NCI-H146 treated with DMSO at 0.1 percent for 48 hours (cell line): ENCODE measurements at regions not wholly inside any gene's neighbourhood (a gene's known extent, or its start where the extent isn't known, plus 50 kb on each side); places are given as distances from the start of the nearest gene placed in this dataset.

ENCODE experiments used
- DNase-seq: peaks from one replicate; lab custom pipeline; 2025; ENCODE audit not compliant: unreplicated experiment; lab: John Stamatoyannopoulos, UW

DNA sequence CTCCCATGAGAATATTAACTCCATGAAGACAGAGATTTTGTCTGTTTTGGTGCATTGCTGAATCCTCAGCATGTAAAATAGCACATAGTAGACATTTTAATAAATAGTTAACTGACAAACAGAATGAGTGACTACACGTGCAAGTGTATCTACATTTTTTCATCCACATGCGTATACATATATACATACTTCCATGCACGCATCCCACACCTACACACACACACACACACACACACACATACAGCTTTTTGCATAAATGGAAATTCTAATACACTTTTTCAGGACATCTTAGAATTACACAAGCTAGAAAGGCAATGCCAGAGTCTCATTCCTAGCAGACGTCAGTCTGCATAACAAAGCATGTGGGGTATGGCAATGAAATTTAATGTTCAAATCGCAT is 139.7 kb upstream of the LRFN2 start:
- DNase-seq, result no peak

DNA sequence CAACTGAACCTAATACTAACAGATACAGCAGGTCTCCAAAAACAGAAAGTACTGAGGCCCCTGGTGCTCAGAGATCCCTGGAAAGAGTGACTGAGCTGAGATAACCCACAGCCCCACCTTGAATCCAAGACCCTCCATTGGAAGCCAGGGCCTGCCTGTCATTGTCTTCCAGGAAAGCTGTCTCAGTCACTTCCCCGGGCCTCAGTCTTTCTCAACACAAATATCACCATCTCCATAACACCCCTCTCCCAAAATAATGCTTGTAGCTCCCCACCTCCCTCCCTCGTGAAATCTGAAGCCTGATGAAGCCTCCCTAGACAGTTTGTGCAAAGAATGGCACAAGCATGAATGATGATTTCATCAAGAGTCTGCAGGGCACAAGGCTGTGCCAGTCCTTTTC is 138.2 kb upstream of the LRFN2 start:
- DNase-seq, result no peak

DNA sequence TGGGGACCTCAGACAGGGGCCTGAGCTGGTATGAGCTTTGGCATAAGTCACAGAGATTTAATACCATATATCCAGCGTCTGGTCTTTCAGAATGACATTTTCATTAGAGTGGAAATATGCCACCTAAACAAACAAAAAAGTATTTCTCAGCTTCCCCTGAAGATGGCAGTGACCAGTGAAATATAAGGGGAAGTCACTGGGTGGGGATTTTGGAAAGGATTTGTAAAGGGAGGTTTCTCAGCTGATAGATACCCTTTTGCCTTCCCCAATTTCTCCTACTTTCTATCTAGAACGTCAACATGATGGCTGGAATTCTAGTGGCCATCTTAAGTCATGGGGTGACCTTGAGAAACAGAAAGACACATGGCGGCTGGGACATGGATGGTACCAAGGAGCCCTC is 137.7 kb upstream of the LRFN2 start:
- DNase-seq, result no peak

DNA sequence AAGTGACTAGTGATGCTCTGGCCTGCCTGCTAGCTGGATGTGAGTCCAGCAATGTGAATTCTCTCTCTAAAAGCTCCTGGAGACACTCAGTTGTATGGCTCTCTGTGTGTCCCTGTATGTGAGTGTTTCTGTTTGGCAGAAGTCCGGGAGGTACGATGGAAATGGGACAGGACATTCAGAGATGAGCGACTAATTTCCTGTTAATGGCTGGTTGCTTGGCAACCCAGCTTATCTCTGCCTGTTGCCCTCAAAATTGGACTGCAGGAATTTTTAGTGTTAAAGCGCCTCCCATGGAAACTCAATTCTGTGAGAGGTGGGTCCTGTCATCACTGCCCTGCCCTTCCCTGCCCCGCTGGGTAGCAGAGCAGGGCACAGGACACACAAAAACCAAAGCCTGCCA is 136.8 kb upstream of the LRFN2 start:
- DNase-seq, result no peak

DNA sequence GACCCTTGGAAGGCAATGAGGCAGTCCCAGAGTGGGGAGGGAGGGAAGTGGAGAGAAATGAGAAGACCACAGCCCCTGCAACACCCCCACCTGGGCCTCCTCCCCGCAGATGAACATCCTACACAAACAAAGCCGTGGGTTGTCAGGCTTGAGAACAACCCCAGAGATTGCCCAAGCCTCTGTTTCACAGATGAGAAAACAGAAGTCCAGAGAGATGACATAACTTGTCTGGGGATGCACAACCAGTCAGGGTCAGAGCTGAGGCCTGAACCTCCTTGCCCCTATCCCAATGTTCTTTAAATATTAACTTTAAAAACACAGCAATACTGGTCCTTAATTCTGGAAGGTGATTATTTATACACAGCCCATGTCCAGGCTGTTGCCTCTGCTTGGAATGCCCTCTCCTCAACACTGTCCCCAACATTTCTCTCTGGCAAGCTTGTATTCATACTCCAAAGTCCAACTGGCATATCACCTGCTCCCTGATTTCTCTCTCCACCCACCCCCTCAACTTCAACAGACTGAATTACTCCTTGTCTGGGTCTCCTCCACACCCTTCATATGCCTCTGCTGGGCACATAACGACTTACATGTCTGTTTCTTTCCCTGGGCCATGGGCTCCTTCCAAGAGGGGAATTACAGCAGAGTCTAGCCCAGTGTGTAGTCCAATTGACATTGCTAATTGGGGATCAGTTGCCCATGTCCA is 135.5 kb upstream of the LRFN2 start:
- no peak for DNase-seq

DNA sequence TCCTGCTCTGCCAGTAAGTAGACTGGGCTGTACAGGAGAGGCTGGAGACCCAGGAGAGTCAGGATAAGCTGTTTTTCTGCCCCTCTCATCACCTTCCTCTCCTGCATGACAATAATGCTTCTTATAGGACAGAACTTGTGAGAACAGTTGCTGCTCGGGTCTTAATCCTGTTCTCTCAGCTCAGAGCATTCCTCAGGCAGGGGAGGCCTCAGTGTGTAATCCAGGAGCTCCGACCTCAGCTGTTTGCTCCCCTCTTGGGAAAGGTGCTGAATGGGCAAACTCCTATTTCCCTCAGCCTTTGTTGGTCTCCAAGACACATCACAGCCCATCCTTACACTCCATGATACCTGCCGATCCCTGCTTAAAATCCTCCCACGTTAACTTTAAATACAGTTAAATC is 134.9 kb upstream of the LRFN2 start:
- DNase-seq, result no peak

DNA sequence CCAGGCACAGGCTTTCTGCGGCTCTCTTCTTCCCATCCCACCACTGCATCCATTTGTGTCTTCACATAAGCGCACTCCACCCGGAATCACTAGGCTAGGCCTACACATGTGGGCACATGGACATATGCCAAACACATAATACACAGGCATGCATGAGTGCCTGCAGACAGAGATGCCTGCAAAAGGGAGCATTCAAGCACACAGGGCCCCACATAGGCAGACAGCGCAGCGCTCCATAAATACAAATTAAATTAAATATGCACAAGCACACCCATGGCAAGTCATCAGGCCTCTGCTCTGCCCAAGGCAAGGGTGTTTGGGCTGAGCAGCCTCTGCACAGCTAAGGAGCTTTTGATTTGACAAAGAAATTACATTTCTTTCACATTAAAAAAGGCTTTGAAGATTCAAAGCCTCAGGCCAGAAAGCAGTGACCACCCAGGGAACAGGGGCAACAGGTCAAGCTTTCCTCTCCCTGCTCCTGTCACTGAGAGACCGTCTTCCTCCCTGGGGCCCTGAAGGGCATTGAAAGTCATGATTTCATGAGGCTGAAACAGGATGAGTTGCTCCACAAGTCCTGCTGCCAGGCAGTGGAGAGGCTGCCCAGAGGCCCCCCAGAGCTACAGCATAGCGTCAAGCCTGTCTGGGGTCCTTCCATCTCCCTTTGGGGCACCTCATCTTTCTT is 134.2 kb upstream of the LRFN2 start:
- no peak for DNase-seq

DNA sequence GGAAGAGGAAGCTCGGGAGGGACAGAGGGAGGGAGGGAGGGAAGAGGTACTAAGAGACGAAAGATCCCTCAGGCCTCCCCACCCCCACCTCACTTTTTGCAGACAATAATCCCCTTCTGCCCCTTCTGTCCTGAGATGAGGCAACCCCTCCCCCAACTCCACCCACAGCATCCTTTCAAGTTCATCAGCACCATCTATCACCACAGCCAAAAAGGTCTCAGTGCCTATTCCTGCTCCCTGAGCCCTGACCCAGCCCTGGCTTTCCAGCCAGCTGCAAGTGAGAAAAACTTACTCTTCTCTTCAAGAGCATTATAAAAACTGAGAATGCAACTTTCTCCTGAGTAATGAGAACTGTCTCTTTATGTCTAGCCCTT is 133.2 kb upstream of the LRFN2 start:
- DNase-seq, result no peak

DNA sequence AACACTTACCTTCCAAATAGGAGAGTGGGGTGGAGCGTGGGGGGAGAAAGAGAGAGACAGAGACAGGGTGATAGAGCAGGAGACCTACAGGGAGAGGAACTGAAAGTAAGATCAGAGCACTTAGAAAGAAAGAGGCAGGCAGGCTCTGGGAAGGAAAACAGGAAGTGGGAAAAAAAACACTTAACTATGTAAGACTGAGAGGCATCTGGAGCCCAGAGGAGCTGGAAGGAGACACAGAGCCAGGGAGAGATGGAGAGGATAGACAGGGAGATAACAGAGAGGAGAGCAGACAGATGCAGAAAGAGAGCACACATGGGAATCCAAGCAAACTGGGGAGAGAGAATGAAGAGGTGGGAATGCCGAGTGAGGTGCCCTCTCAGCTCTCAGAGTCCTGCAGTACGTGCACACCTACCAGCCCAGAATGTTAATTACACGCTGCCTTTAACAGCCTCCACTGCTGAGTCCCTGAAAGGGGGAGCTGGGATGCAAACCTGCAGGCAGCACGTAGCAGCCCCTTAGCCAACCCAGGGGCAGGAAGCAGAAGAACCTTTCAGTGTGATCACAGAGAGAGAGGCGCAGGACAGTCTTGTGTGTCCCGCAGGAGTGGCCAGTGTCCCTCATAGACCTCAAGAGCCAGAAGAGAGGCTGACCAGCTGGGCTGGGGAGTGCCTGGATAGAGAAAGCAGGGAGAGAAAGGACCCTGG is 132.7 kb upstream of the LRFN2 start:
- DNase-seq, result peak; percentile 41

DNA sequence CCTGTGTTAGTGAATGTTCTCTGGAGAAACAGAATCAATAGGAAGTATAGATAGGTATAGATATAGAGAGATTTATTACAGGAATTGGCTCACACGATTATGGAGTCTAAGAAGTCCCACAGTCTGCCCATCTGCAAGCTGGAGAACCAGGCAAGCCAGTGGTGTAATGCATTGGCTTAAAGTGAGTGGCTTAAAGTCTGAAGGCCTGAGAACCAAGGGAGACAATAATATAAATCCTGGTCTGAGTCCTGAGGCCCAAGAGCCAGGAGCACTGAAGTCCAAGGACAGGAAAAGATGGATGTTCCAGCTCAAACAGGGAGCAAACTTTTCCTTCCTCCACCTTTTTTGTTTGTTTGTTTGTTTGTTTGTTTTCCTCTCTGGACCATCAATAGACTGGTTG is 131.2 kb upstream of the LRFN2 start:
- DNase-seq, result no peak

DNA sequence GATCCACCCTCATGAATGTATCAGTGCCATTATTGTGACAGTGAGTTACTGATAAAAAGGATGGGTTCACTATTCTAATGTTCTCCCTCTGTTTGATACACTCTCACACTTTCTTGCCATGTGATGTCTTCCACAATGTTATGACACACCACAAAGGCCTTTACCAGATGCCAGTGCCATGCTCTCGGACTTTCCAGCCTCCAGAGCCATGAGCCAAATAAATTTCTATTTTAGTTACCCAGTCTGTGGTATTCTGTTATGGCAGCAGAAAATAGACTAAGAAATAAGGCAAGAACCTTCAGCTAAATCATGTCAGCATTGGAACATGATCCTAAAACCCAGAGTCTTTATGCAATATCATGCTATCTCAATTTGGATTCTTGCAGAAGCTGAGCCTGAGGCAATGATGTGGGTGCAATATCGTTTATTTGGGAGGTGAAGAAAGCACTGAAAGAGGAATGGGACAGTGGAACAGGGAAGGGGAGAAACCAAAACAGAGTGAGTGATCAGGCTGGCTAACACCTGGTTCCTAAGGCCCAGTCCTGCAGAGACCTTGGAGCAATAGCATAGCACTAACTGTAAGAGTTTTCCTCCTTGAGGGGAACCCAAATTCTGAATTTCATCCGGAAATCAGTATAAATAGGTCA is 130.4 kb upstream of the LRFN2 start:
- no peak for DNase-seq

DNA sequence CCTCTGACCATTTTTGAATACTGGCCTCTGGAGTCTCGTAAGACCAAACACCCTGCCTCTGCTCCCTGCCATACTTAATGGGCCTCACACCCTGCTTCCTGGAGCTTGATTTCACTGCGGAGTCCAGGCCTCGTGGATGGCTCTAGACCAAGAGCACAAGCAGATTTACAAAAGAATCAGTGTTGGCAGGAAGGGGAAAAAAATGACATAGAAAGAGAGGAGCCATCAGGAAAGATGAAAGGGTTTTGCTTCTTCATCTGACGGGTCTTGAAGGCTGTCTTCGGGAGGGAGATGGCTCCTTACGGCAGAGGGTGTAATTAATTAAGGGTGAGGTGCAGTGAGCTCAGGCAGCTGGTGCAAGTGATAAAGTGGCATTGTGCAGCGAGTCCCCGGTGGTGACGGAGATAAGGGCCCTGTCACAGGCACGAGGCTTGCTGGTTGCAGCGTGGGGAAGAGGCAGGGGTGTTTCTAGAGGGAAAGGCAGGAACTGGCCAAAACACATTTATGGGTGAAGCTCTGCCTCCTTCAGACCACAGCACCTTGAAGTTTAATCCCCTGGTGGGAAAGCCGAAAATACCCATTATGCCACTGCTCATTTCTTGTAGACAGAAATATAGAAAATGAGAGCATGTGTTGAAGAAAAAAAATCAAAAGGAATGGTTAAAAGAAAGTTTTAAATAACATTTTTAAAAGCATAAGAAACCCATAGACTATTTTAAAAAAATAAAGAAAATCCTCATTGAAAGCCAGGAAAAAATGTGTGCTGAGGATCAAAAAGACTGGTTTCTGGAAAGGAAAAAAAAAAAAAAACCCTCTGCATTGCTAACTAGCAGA is 128.6 kb upstream of the LRFN2 start:
- peak; percentile 80 for DNase-seq

DNA sequence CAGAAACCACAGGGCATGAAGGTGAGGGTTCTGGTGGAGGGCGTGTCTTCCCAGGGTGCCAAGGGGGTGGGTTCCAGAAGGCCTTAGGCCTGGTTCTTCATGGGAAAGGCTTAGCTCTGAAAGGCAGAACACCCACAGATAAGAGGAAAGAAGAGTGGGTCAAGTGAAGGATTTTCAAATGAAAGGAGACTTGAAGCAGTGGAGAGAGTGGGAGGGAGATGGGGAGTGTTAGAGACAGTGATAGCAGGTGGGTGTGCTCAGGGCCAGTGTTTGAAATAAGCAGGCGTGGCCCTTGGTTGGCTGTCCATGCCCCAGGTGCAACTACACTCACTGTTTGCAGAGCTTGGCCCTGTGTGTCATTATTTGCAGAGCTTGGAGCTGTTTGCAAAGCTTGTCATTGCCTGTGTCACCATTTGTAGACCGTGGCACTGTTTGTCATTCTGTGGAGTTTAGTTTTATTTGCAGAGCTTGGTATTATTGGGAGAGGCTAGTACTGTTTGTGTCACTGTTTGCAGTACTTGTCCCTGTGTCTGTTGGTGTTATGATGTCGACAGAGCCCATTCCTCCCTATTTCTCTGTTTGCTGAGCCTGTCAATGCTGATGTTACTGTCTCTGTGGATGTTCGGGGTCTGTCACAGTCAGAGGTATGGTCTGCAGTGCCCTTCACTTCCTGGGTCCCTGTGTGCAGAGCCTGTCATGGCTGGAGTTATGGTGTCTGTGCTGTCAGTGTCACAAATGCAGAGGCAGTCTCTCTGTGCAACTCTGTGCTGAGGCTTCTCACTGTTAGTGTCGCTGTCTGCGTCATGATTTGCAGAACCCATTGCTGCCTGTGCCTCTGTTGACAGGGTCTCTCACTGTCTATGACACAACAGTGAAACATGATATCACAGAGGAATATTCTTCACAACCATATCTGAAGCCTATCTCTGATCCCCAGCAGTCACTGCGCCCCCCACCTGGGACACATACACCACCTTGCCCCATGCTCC is 127.7 kb upstream of the LRFN2 start:
- DNase-seq, result peak; percentile 98

DNA sequence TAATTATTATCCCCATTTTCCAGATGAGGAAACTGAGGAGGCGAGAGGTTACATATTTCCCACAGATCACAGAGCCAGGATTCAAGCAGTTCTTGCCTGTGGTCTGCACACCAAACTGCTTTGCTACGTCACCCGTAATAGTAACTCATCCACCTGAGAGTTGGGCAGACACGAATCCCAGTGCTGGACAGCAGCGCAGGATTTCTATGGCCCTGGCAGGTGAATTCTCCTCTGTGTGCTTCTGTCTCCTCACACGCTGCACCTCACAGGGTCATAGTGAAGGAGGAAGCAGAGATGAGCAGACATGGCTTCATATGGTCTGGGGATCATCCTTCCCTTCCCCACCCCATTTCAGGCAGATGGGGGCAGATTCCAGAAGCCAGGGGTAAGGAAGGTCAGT is 127.0 kb upstream of the LRFN2 start:
- DNase-seq, result no peak

DNA sequence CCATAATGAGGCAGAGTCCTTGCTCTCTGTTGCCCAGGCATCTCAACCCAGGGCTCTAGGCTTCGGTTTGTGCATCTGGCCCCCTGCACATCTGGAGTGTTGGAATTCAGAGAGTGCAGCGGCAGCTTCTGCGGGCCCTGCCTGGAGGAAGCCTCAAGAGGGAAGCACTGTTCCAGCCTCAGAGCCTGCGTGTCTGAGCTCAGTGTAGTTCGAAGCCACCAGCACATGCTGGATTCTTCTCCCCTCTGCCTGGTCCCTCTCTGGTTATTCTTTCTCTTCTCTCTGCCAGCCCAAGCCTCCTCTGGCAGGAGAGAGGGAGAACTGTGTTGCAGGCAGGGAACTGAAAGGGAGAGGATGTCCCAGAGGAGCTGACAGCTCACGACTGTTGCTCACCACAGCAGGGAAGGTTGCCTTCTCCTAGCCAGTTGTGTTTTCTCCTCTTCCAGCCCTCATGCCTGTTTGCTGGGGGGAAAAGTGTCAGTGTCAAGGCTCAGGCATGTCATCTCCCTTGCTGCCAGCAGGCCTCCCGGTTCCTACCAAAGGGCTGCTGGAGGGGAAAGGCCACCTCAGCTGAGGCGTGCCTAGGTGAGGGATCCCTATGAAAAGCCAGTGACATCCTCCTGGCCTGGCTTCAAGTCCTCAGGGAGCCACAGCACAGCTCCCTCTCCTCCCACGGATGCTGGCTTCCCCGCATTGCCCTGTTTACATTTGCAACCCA is 126.0 kb upstream of the LRFN2 start:
- no peak for DNase-seq

DNA sequence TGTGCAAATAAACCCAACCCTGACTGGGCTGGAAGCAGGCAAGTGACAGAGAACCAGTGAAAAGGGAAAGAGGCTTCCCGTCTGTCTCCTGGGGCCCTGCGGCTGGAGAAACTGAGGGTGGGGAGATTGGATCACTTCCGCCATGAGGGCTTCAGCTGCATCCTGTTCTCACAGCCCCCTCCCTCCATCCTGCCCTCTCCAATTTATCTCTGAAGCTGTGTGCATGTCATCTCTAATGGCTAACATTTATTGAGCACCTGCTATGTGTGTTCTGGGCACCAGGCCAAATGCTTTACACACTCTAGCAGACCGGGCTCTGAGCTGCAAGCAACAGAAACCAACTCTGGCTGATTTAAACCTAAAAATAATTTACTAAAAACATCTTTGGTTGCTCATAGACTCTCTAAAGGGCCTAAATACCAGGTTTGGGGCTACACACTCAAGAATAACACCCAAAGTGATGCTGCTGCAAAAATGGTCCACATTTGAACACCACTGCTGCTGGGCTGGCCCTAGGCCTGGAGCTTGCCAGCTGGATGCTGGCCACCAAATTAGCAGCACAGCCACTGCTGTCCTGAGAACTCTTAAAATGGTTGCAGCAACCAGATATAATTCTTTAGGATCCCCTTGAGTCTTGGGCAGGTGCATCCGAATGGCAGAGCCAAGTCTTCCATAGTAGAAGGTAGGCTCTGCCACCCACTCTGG is 123.6 kb upstream of the LRFN2 start:
- peak; percentile 60 for DNase-seq

DNA sequence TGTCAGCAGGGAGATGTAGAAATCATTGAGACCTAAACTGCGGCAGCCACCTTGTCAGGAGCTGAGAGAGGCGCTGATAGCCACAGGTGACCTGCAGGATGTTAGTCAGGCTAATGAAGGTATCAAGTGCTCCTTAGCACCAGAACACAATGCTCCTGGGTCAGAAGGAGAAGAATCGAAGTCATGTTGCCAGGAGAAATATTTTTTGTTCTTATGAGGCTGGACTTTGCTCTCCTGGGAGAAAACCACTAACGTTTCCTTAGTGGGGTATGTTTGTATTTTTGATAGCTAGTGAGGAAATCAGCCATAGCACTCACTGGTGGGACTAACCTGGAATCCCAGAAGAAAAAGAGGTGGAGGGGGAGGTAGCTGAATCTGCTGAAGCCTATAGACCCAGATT is 120.9 kb upstream of the LRFN2 start:
- DNase-seq, result no peak

DNA sequence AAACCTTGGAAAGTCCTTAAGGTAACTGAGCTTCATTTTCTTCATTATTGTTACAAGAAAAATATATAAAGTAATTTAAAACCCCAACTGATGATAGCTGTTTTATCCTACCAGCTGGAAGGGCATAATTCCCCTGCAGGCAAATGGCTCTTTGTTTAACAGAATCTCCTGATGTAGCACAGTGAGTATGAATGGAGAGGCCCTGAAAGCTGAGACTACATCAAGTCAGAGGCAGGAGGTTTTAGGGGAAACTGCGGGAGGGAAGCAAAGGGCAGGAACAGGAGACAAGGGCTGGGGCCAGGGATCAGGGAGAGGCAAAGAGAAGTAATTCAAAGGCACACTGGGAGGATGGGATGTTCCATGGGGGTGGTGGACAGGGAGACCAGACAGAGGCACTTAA is 119.0 kb upstream of the LRFN2 start:
- DNase-seq, result peak; percentile 93

DNA sequence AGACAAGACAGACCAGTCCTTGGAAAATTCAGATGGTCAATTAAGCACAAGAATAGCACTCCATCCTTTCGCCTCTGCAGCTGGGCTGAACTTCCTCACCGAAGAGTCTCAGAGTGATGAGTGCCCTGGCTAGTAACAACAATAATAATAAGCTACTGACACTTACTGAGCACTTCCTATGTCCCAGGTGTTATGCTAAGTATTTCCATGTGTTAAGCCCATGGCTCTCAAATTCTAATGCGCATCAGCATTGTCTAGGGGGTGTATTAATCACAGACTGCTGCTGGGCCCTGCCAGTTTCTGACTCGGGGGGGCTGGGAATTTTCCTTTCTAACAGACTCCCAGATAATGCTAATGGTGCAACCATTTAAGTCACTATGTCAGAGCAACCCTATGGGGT is 118.2 kb upstream of the LRFN2 start:
- DNase-seq, result no peak
